ENCODE measurements at regions not wholly inside any gene's neighbourhood (a gene's known extent, or its start where the extent isn't known, plus 50 kb on each side); places are given as distances from the start of the nearest gene placed in this dataset.

DNA sequence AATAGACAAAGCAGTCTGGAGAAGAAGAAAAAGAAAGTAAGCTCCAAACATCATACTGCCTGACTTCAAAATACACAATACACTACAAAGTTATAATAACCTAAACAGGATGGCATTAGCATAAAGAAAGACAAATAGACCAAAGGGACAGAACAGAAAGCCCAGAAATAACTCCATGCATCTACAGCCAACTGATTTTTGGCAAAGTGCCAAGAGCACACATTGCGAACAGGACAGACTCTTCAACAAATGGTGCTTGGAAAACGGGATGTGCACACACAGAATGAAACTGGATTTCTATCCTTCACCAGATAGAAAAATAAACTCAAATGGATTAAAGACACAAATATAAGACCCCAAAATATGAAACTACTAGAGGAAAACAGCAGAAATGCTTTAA, 66.6 kb upstream of the SPATA31E1 start:
- Histone ChIP-seq H4K20me1 (ENCODE audit: insufficient read depth, low read length) (no peaks in the 10 kb centered on the region), H3K9me3 (ENCODE audit: low read length) (no peaks in the 10 kb centered on the region), H3K4me1 (ENCODE audit: insufficient read depth, low read length, poor library complexity, severe bottlenecking) (no peaks in the 10 kb centered on the region), H3K79me2 (ENCODE audit: insufficient read depth, low read depth, low read length) (no peaks in the 10 kb centered on the region), H3K4me3 (ENCODE audit: low read depth, low read length, poor library complexity, severe bottlenecking) (no peak overlapping the region), H2AFZ (ENCODE audit: low read length) (no peak overlapping the region), H3K27ac (ENCODE audit: low read depth, low read length, poor library complexity, severe bottlenecking) (no peak overlapping the region), H3K4me2 (ENCODE audit: low read length) (no peak overlapping the region), H3K9me2 (ENCODE audit: insufficient read depth, low read length) (no peaks in the 10 kb centered on the region), H3K36me3 (ENCODE audit: insufficient read depth, low read length) (no peaks in the 10 kb centered on the region)
- intact Hi-C loops (cut with micrococcal nuclease; ENCODE audit: unreplicated experiment), result no loop called here
- TF ChIP-seq EZH2phosphoT487 (IDR thresholded peaks at IDR 0.05; ENCODE audit: borderline replicate concordance, low read depth, low read length), result no peak
- TF ChIP-seq, protein P1, sequence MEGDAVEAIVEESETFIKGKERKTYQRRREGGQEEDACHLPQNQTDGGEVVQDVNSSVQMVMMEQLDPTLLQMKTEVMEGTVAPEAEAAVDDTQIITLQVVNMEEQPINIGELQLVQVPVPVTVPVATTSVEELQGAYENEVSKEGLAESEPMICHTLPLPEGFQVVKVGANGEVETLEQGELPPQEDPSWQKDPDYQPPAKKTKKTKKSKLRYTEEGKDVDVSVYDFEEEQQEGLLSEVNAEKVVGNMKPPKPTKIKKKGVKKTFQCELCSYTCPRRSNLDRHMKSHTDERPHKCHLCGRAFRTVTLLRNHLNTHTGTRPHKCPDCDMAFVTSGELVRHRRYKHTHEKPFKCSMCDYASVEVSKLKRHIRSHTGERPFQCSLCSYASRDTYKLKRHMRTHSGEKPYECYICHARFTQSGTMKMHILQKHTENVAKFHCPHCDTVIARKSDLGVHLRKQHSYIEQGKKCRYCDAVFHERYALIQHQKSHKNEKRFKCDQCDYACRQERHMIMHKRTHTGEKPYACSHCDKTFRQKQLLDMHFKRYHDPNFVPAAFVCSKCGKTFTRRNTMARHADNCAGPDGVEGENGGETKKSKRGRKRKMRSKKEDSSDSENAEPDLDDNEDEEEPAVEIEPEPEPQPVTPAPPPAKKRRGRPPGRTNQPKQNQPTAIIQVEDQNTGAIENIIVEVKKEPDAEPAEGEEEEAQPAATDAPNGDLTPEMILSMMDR (conservative IDR thresholded peaks at IDR 0.05; ENCODE audit: low read length), result no peak
- ChIA-PET POLR2A (interaction anchor here (0.6 kb wide), 1 partner anchor 575 kb away, joined by 3 read pairs; no protein-coding TSS in a partner anchor), CTCF (ENCODE audit: unreplicated experiment) (no interaction called here)
- DNase-seq (ENCODE audit: low spot score), result no peak
- no TSS peak for BruUV-seq (replicated peaks)

DNA sequence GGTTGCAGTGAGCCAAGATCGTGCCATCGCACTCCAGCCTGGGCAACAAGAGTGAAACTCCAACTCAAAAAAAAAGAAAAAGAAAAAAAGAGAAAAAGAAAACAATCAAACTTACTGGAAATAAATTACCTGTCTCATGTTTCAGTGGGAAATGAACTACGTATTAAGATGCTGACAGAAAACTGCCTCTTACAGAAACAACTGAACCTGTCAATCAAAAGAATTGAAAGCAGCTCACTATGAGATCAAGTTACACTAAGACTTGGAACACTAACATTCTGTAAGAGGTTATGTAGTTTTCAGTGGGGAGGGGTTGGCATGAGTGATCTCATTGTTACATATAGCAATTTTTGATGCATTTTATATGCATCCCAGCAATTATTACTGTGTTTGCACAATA, 64.4 kb upstream of the SPATA31E1 start:
- intact Hi-C loops (cut with micrococcal nuclease; ENCODE audit: unreplicated experiment), result no loop called here
- Histone ChIP-seq H3K36me3 (ENCODE audit: insufficient read depth, low read length) (no peaks in the 10 kb centered on the region), H4K20me1 (ENCODE audit: insufficient read depth, low read length) (no peaks in the 10 kb centered on the region), H3K27ac (ENCODE audit: low read depth, low read length, poor library complexity, severe bottlenecking) (no peak overlapping the region), H3K4me2 (ENCODE audit: low read length) (no peak overlapping the region), H3K9me2 (ENCODE audit: insufficient read depth, low read length) (no peaks in the 10 kb centered on the region), H2AFZ (ENCODE audit: low read length) (no peak overlapping the region), H3K4me3 (ENCODE audit: low read depth, low read length, poor library complexity, severe bottlenecking) (no peak overlapping the region), H3K9me3 (ENCODE audit: low read length) (no peaks in the 10 kb centered on the region), H3K79me2 (ENCODE audit: insufficient read depth, low read depth, low read length) (no peaks in the 10 kb centered on the region), H3K4me1 (ENCODE audit: insufficient read depth, low read length, poor library complexity, severe bottlenecking) (no peaks in the 10 kb centered on the region)
- TF ChIP-seq, protein P1 (conservative IDR thresholded peaks at IDR 0.05; ENCODE audit: low read length), result no peak
- TF ChIP-seq EZH2phosphoT487 (IDR thresholded peaks at IDR 0.05; ENCODE audit: borderline replicate concordance, low read depth, low read length), result no peak
- no TSS peak for BruUV-seq (replicated peaks)
- CTCF ChIA-PET (ENCODE audit: unreplicated experiment), result no interaction called here
- DNase-seq (ENCODE audit: low spot score), result no peak
- POLR2A ChIA-PET, result no interaction called here

DNA sequence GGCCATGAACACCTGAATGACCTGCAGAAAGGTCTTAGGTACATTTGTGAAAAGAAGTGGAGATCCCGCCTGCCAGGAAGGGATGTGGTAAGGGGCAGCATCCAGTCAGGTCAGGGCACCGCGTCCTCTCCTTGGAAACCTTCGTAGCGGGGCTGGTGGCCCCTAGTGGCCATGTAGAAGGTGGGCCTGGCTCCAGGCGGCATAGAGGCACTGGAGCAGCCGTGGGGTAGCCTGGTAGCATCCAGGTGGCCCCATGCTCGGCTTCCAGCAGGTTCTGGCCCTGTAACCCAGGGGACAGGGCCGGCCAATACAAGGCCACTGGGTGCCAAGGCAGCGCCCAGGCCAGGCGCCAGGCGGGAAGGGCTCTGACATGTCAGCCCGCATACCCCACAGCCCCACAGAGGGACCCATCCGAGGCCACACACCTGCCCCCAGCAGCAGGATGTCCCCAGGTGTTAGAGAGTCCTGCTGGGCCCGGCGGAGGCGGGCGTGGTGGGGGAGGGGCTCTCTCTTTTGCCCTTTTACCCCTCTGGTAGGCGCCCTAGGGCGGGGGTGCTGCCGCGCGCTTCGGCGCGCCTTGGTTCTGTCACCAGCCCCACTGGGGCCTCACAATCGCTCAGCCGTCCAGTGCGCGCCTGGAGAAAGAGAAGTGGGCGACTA, 58.3 kb upstream of the SPATA31E1 start:
- Histone ChIP-seq H3K36me3 (ENCODE audit: insufficient read depth, low read length) (no peaks in the 10 kb centered on the region), H3K4me3 (ENCODE audit: low read depth, low read length, poor library complexity, severe bottlenecking) (no peak overlapping the region), H3K9me3 (ENCODE audit: low read length) (no peaks in the 10 kb centered on the region), H3K9me2 (ENCODE audit: insufficient read depth, low read length) (no peaks in the 10 kb centered on the region), H4K20me1 (ENCODE audit: insufficient read depth, low read length) (no peaks in the 10 kb centered on the region), H2AFZ (ENCODE audit: low read length) (no peak overlapping the region), H3K79me2 (ENCODE audit: insufficient read depth, low read depth, low read length) (no peaks in the 10 kb centered on the region), H3K27ac (ENCODE audit: low read depth, low read length, poor library complexity, severe bottlenecking) (no peak overlapping the region), H3K4me1 (ENCODE audit: insufficient read depth, low read length, poor library complexity, severe bottlenecking) (no peaks in the 10 kb centered on the region), H3K4me2 (ENCODE audit: low read length) (no peak overlapping the region)
- CTCF ChIA-PET (ENCODE audit: unreplicated experiment), result no interaction called here
- POLR2A ChIA-PET, result no interaction called here
- no peak for DNase-seq (ENCODE audit: low spot score)
- no peak for TF ChIP-seq EZH2phosphoT487 (IDR thresholded peaks at IDR 0.05; ENCODE audit: borderline replicate concordance, low read depth, low read length)
- TF ChIP-seq, protein P1 (conservative IDR thresholded peaks at IDR 0.05; ENCODE audit: low read length), result no peak
- intact Hi-C loops (cut with micrococcal nuclease; ENCODE audit: unreplicated experiment), result no loop called here
- no TSS peak for BruUV-seq (replicated peaks)
